ENCODE measurements at regions not wholly inside any gene's neighbourhood (a gene's known extent, or its start where the extent isn't known, plus 50 kb on each side); places are given as distances from the start of the nearest gene placed in this dataset.

GRCh38 chr6:121680058-121680457 lies 244.6 kb downstream of the GJA1 start:
- TF ChIP-seq CTCF (IDR thresholded peaks at IDR 0.05; ENCODE audit: low read length) (no peak), EZH2 (IDR thresholded peaks at IDR 0.05; ENCODE audit: borderline replicate concordance, low read length) (no peak)

Measured in OCI-LY1 (cell line).